SK-N-SH treated with all-trans-retinoic acid at 6 μM for 48 hours (cell line): ENCODE measurements at regions not wholly inside any gene's neighbourhood (a gene's known extent, or its start where the extent isn't known, plus 50 kb on each side); places are given as distances from the start of the nearest gene placed in this dataset.
"Not testable (repeated sequence)": the region's sequence is repeated elsewhere in the genome, so short reads cannot be mapped to it uniquely, and the experiment has no call there.

ENCODE experiments used
- ATAC-seq: fragments of 200-7000 bp; cut with Tn5 transposase; 3 replicates; pipeline ENCODE4 v1.9.1; 2020; ENCODE audit warnings: mild to moderate bottlenecking, moderate library complexity
- ARNTL ChIP-seq: fragments of 450-650 bp; formaldehyde crosslinking; IDR thresholded peaks from 2 replicates; pipeline ENCODE4 v1.5.0; 2020; ENCODE audit warnings: low read depth, mild to moderate bottlenecking, moderate library complexity, borderline replicate concordance
- BACH2 ChIP-seq: fragments of 250-450 bp; sonication (Bioruptor Pico); IDR thresholded peaks from 2 replicates; pipeline ENCODE4 v1.9.0; 2021; ENCODE audit warnings: mild to moderate bottlenecking, borderline replicate concordance
- CREB5 ChIP-seq: fragments of 250-450 bp; sonication (Bioruptor Pico); IDR thresholded peaks from 2 replicates; pipeline ENCODE4 v1.5.1; 2020; ENCODE audit warnings: low read depth, mild to moderate bottlenecking, moderate library complexity
- CSDC2 ChIP-seq: fragments of 250-450 bp; sonication (Bioruptor Pico); IDR thresholded peaks from 2 replicates; pipeline ENCODE4 v1.5.0; 2020; ENCODE audit warnings: mild to moderate bottlenecking, moderate library complexity
- CSRNP3 ChIP-seq: fragments of 250-450 bp; sonication (Bioruptor Pico); IDR thresholded peaks from 2 replicates; pipeline ENCODE4 v1.5.1; 2021; ENCODE audit warnings: mild to moderate bottlenecking, moderate library complexity
- GLIS3 ChIP-seq: fragments of 250-450 bp; sonication (Bioruptor Pico); IDR thresholded peaks from 2 replicates; pipeline ENCODE4 v1.5.0; 2020; ENCODE audit warnings: mild to moderate bottlenecking, moderate library complexity
- ISL1 ChIP-seq: fragments of 250-450 bp; sonication (Bioruptor Pico); IDR thresholded peaks from 2 replicates; pipeline ENCODE4 v2.1.2; 2022; ENCODE audit warnings: mild to moderate bottlenecking, moderate library complexity
- OSR1 ChIP-seq: fragments of 250-450 bp; sonication (Bioruptor Pico); IDR thresholded peaks from 2 replicates; pipeline ENCODE4 v1.8.0; 2022; ENCODE audit warnings: moderate library complexity, mild to moderate bottlenecking, inconsistent platforms
- PATZ1 ChIP-seq: fragments of 250-450 bp; sonication (Bioruptor Pico); IDR thresholded peaks from 2 replicates; pipeline ENCODE4 v1.8.0; 2020; ENCODE audit warnings: mild to moderate bottlenecking, moderate library complexity, borderline replicate concordance
- POU6F1 ChIP-seq: fragments of 250-450 bp; sonication (Bioruptor Pico); IDR thresholded peaks from 2 replicates; pipeline ENCODE4 v1.8.0; 2021; ENCODE audit warnings: low read depth, mild to moderate bottlenecking, moderate library complexity, borderline replicate concordance
- PPARA ChIP-seq: fragments of 250-450 bp; sonication (Bioruptor Pico); IDR thresholded peaks from 2 replicates; pipeline ENCODE4 v1.5.0; 2020; ENCODE audit warnings: mild to moderate bottlenecking, borderline replicate concordance
- RARB ChIP-seq: fragments of 250-450 bp; sonication (Bioruptor Pico); IDR thresholded peaks from 2 replicates; pipeline ENCODE4 v1.8.0; 2021; ENCODE audit warnings: mild to moderate bottlenecking, moderate library complexity
- TCF4 ChIP-seq: fragments of 250-450 bp; sonication (Bioruptor Pico); IDR thresholded peaks from 2 replicates; pipeline ENCODE4 v1.8.0; 2021; ENCODE audit warnings: mild to moderate bottlenecking, moderate library complexity, borderline replicate concordance
- TOX ChIP-seq: fragments of 250-450 bp; sonication (Bioruptor Pico); IDR thresholded peaks from 2 replicates; pipeline ENCODE4 v1.8.0; 2021; ENCODE audit warnings: mild to moderate bottlenecking, moderate library complexity, borderline replicate concordance
- TSHZ2 ChIP-seq: fragments of 250-450 bp; sonication (Bioruptor Pico); IDR thresholded peaks from 2 replicates; pipeline ENCODE4 v1.5.0; 2020; ENCODE audit warnings: mild to moderate bottlenecking, moderate library complexity
- ZC3H10 ChIP-seq: fragments of 250-450 bp; sonication (Bioruptor Pico); IDR thresholded peaks from 2 replicates; pipeline ENCODE4 v1.5.1; 2021; ENCODE audit warnings: mild to moderate bottlenecking, moderate library complexity
- ZFP3 ChIP-seq: fragments of 250-450 bp; sonication (Bioruptor Pico); IDR thresholded peaks from 2 replicates; pipeline ENCODE4 v1.5.0; 2020; ENCODE audit warnings: mild to moderate bottlenecking, moderate library complexity
- ZNF70 ChIP-seq: fragments of 450-650 bp; formaldehyde crosslinking; IDR thresholded peaks from 2 replicates; pipeline ENCODE4 v1.5.0; 2020; ENCODE audit warnings: mild to moderate bottlenecking, moderate library complexity

GRCh38 chr13:90592943-90593342, 754.5 kb upstream of the MIR17HG start (continued):
- TF ChIP-seq POU6F1 (CRISPR knock-in tag): no peak

GRCh38 chr13:90594681-90595080, 752.8 kb upstream of the MIR17HG start:
- TF ChIP-seq OSR1 (CRISPR knock-in tag) (no peak), ZNF70 (CRISPR knock-in tag) (no peak), BACH2 (CRISPR knock-in tag) (no peak), TSHZ2 (CRISPR knock-in tag) (no peak)
- no peak for ATAC-seq

GRCh38 chr13:90605664-90606063, 741.8 kb upstream of the MIR17HG start:
- no peak for TF ChIP-seq TCF4 (CRISPR knock-in tag)
- TF ChIP-seq ZFP3 (CRISPR knock-in tag): no peak
- no peak for TF ChIP-seq ZC3H10 (CRISPR knock-in tag)
- TF ChIP-seq TSHZ2 (CRISPR knock-in tag): no peak
- TF ChIP-seq ZNF70 (CRISPR knock-in tag): no peak
- no peak for TF ChIP-seq PATZ1
- TF ChIP-seq CREB5: no peak
- no peak for TF ChIP-seq PPARA
- no peak for TF ChIP-seq ISL1 (CRISPR knock-in tag)
- TF ChIP-seq GLIS3: no peak
- TF ChIP-seq ARNTL (CRISPR knock-in tag): no peak
- TF ChIP-seq CSDC2 (CRISPR knock-in tag): no peak
- no peak for TF ChIP-seq RARB
- TF ChIP-seq OSR1 (CRISPR knock-in tag): no peak
- no peak for ATAC-seq

GRCh38 chr13:90606921-90607320, 740.6 kb upstream of the MIR17HG start:
- not testable (repeated sequence) for ATAC-seq

- no peak for TF ChIP-seq ZNF70 (CRISPR knock-in tag)
- no peak for TF ChIP-seq PPARA
- no peak for TF ChIP-seq TOX (CRISPR knock-in tag)
- TF ChIP-seq BACH2 (CRISPR knock-in tag): no peak
- TF ChIP-seq PATZ1: no peak
- TF ChIP-seq CSRNP3 (CRISPR knock-in tag): no peak
- TF ChIP-seq, all 23 proteins: peak for 0
- ATAC-seq: no peak
Measured at GRCh38 chr13:90612391-90612790, 735.1 kb upstream of the MIR17HG start.
